H1 (cell line): ENCODE measurements at regions not wholly inside any gene's neighbourhood (a gene's known extent, or its start where the extent isn't known, plus 50 kb on each side); places are given as distances from the start of the nearest gene placed in this dataset.

Source experiments
- CTCF ChIA-PET: fragments of 300-600 bp; sonication (Branson Sonifier 250); formaldehyde crosslinking; loops from one replicate; lab custom pipeline; 2021; ENCODE audit not compliant: partially characterized antibody; lab: Charles Lee
- POLR2A ChIA-PET: fragments of 300-600 bp; sonication (Branson Sonifier 250); formaldehyde crosslinking; loops from one replicate; lab custom pipeline; 2021; ENCODE audit warnings: inconsistent platforms; ENCODE audit not compliant: partially characterized antibody; lab: Charles Lee
- DNase-seq, 2 experiments: peaks; one replicate each; pipeline versions ENCODE4 v3.0.0 to v3.0.0-alpha.2; 2010 to 2022; ENCODE audit warnings: low spot score in 2 of 2, low read depth in 1 of 2, mixed read lengths in 1 of 2
- FAIRE-seq: peaks from 2 replicates; lab custom pipeline; 2011; peaks lifted over from hg19 to GRCh38; lab: Jason Lieb, UNC
- H2AFZ ChIP-seq: 2 replicates; pipeline ENCODE4 v1.8.1; 2012; ENCODE audit warnings: low read length, inconsistent platforms
- H2AK5ac ChIP-seq: 2 replicates; pipeline ENCODE4 v1.6.1; 2013; ENCODE audit warnings: low read depth, low read length
- H2BK120ac ChIP-seq: replicated peaks from 2 replicates; pipeline ENCODE3; 2013; ENCODE audit warnings: low read depth, low read length, inconsistent platforms
- H2BK12ac ChIP-seq: 2 replicates; pipeline ENCODE4 v1.6.1; 2013; ENCODE audit warnings: low read depth, low read length
- H2BK15ac ChIP-seq: 2 replicates; pipeline ENCODE4 v1.6.1; 2013; ENCODE audit warnings: low read length
- H2BK20ac ChIP-seq: 2 replicates; pipeline ENCODE4 v1.6.1; 2013; ENCODE audit warnings: low read length
- H2BK5ac ChIP-seq: 2 replicates; pipeline ENCODE4 v1.6.1; 2013; ENCODE audit warnings: low read depth, low read length
- H3K14ac ChIP-seq: 2 replicates; pipeline ENCODE4 v1.6.1; 2013; ENCODE audit warnings: inconsistent platforms; ENCODE audit not compliant: insufficient read length
- H3K18ac ChIP-seq: 2 replicates; pipeline ENCODE4 v1.6.1; 2013; ENCODE audit warnings: low read length; ENCODE audit errors: extremely low read depth
- H3K23ac ChIP-seq: 2 replicates; pipeline ENCODE4 v1.6.1; 2013; ENCODE audit warnings: inconsistent platforms; ENCODE audit not compliant: insufficient read length
- H3K23me2 ChIP-seq: 2 replicates; pipeline ENCODE4 v1.6.1; 2013; ENCODE audit warnings: low read depth, low read length
- H3K27ac ChIP-seq: 2 replicates; pipeline ENCODE4 v1.6.1; 2011; ENCODE audit warnings: low read depth, low read length, inconsistent platforms
- H3K27me3 ChIP-seq, 4 experiments: replicated peaks in 1 of 4; 1 replicate in 1 of 4; 2 replicates in 3 of 4; pipeline versions ENCODE4 v1.6.1 to v1.8.1; 2011 to 2013; ENCODE audit warnings: low read length in 3 of 4, mild to moderate bottlenecking in 3 of 4, inconsistent platforms in 2 of 4, mixed read lengths in 2 of 4, moderate library complexity in 1 of 4; ENCODE audit not compliant: control insufficient read depth in 3 of 4, insufficient read depth in 3 of 4; ENCODE audit errors: extremely low read depth in 1 of 4
- H3K36me3 ChIP-seq, 4 experiments: 2 replicates each; pipeline versions ENCODE4 v1.6.1 to v1.8.1; 2011 to 2013; ENCODE audit warnings: mild to moderate bottlenecking in 4 of 4, low read length in 3 of 4, moderate library complexity in 2 of 4, control low read depth in 1 of 4, inconsistent platforms in 1 of 4; ENCODE audit not compliant: insufficient read depth in 4 of 4, control insufficient read depth in 2 of 4
- H3K4ac ChIP-seq: replicated peaks from 2 replicates; pipeline ENCODE3; 2013; ENCODE audit warnings: low read length, low read depth, mixed read lengths, inconsistent platforms; ENCODE audit not compliant: insufficient read length
- H3K4me1 ChIP-seq, 4 experiments: replicated peaks in 1 of 4; 1 replicate in 1 of 4; 2 replicates in 3 of 4; pipeline versions ENCODE4 v1.6.1 to v1.8.1; 2011 to 2013; ENCODE audit warnings: low read length in 3 of 4, inconsistent platforms in 2 of 4, mixed read lengths in 1 of 4; ENCODE audit not compliant: insufficient read depth in 4 of 4, control insufficient read depth in 3 of 4
- H3K4me2 ChIP-seq, 2 experiments: 2 replicates each; pipeline versions ENCODE4 v1.6.1 to v1.8.1; 2011 to 2013; ENCODE audit warnings: low read depth in 2 of 2, low read length in 2 of 2, control low read depth in 1 of 2, inconsistent platforms in 1 of 2, mild to moderate bottlenecking in 1 of 2; ENCODE audit not compliant: insufficient read depth in 1 of 2
- H3K4me3 ChIP-seq, 4 experiments: fragments of 200-600, 300-600 bp in 1 of 4; sonication (generic), shearing (Covaris generic), sonication (Bioruptor Twin) in 1 of 4; 2 replicates each; pipeline versions ENCODE4 v1.5.1 to v1.8.1; 2011 to 2016; ENCODE audit warnings: low read length in 4 of 4, low read depth in 3 of 4, control low read depth in 2 of 4, inconsistent platforms in 2 of 4, mild to moderate bottlenecking in 2 of 4, mixed read lengths in 1 of 4, moderate library complexity in 1 of 4; ENCODE audit not compliant: insufficient read depth in 2 of 4; ENCODE audit errors: extremely low read depth in 1 of 4
- H3K56ac ChIP-seq: replicated peaks from 2 replicates; pipeline ENCODE3; 2013; ENCODE audit warnings: low read depth, mild to moderate bottlenecking, mixed read lengths, low read length, inconsistent platforms; ENCODE audit not compliant: insufficient read length
- H3K79me1 ChIP-seq: 2 replicates; pipeline ENCODE4 v1.6.1; 2013; ENCODE audit warnings: low read depth, low read length, control low read depth
- H3K79me2 ChIP-seq, 2 experiments: 2 replicates each; pipeline versions ENCODE4 v1.6.1 to v1.8.1; 2012 to 2013; ENCODE audit warnings: low read length in 2 of 2, mild to moderate bottlenecking in 2 of 2, inconsistent platforms in 1 of 2; ENCODE audit not compliant: insufficient read depth in 2 of 2, control insufficient read depth in 1 of 2
- H3K9ac ChIP-seq, 4 experiments: replicated peaks in 1 of 4; 1 replicate in 1 of 4; 2 replicates in 3 of 4; pipeline versions ENCODE4 v1.6.1 to v1.8.1; 2011 to 2013; ENCODE audit warnings: low read depth in 3 of 4, low read length in 3 of 4, control low read depth in 2 of 4, mild to moderate bottlenecking in 2 of 4, moderate library complexity in 2 of 4, inconsistent platforms in 1 of 4; ENCODE audit errors: extremely low read depth in 1 of 4
- H3K9me3 ChIP-seq, 2 experiments: 2 replicates each; pipeline versions ENCODE4 v1.6.1 to v1.8.1; 2012 to 2013; ENCODE audit warnings: mild to moderate bottlenecking in 2 of 2, moderate library complexity in 2 of 2, control low read depth in 1 of 2, inconsistent platforms in 1 of 2, low read depth in 1 of 2, low read length in 1 of 2, mixed read lengths in 1 of 2; ENCODE audit not compliant: insufficient read depth in 2 of 2
- H4K20me1 ChIP-seq, 2 experiments: replicated peaks in 1 of 2; 2 replicates each; pipeline versions ENCODE3 to v1.8.1; 2011 to 2013; ENCODE audit warnings: inconsistent platforms in 2 of 2, low read length in 2 of 2, mild to moderate bottlenecking in 1 of 2; ENCODE audit not compliant: insufficient read depth in 2 of 2, control insufficient read depth in 1 of 2
- H4K5ac ChIP-seq: 2 replicates; pipeline ENCODE4 v1.6.1; 2013; ENCODE audit warnings: low read length, low read depth, mixed read lengths, inconsistent platforms; ENCODE audit not compliant: insufficient read length
- H4K8ac ChIP-seq: 2 replicates; pipeline ENCODE4 v1.8.0; 2013; ENCODE audit warnings: mild to moderate bottlenecking, moderate library complexity, low read length, inconsistent platforms; ENCODE audit not compliant: insufficient read depth; ENCODE audit errors: extremely low read depth
- H4K91ac ChIP-seq: replicated peaks from 2 replicates; pipeline ENCODE3; 2013; ENCODE audit warnings: low read length, mixed read lengths, inconsistent platforms; ENCODE audit not compliant: insufficient read length
- BCL11A ChIP-seq, 2 experiments: IDR thresholded peaks; one replicate each; pipeline ENCODE4 v1.6.1; 2011; ENCODE audit warnings: low read depth in 2 of 2, low read length in 2 of 2, mild to moderate bottlenecking in 2 of 2
- RBBP5 ChIP-seq: IDR thresholded peaks from 2 replicates; pipeline ENCODE4 v1.7.1; 2012; ENCODE audit warnings: low read depth, mild to moderate bottlenecking, inconsistent platforms, low read length, moderate library complexity, borderline replicate concordance
- WGBS, 2 experiments: shearing (Covaris generic) in 1 of 2; methylation state at CpG; one replicate each; pipeline versions ENCODE4 v1.1.6 to v1.1.7; 2013 to 2015; ENCODE audit warnings: low lambda C conversion rate in 2 of 2, mixed read lengths in 2 of 2, inconsistent platforms in 1 of 2, low coverage in 1 of 2, missing lambda C conversion rate in 1 of 2; ENCODE audit not compliant: insufficient replicate concordance in 2 of 2, insufficient coverage in 1 of 2, insufficient read length in 1 of 2; ENCODE audit errors: extremely low coverage in 1 of 2, missing lambda C conversion rate in 1 of 2; 5-methylcytosine and 5-hydroxymethylcytosine counted together

GRCh38 chr14:101412739-101413138 is 148.6 kb upstream of the DIO3 start:
- H3K9ac ChIP-seq, result no peak overlapping the region
- CTCF ChIA-PET, result interaction anchor here (0.8 kb wide), 1 partner anchor 511 kb away, joined by 3 read pairs; no protein-coding TSS in a partner anchor
- H3K23me2 ChIP-seq, result no peaks in the 10 kb centered on the region
- no peak for DNase-seq
- FAIRE-seq, result no peak
- H4K5ac ChIP-seq, result no peak overlapping the region
- H3K9me3 ChIP-seq, result no peaks in the 10 kb centered on the region
- H3K4me2 ChIP-seq, result no peak overlapping the region
- no peak overlapping the region for H2BK15ac ChIP-seq
- no peaks in the 10 kb centered on the region for H4K20me1 ChIP-seq
- H4K8ac ChIP-seq, result no peak overlapping the region
- H2BK5ac ChIP-seq, result no peak overlapping the region
- POLR2A ChIA-PET, result no interaction called here
- H3K4me1 ChIP-seq, result no peaks in the 10 kb centered on the region
- no peak overlapping the region for H4K91ac ChIP-seq
- WGBS, 2 experiments, result 97% methylated on average over 5 of the region's 5 CpGs; no CpG with 5 or more reads in 1 of the 2 experiments
- no peak overlapping the region for H3K56ac ChIP-seq
- no peaks in the 10 kb centered on the region for H3K36me3 ChIP-seq
- H3K27me3 ChIP-seq, result 0 out of 7 replicates have a peak, but pooled peaks cover 0 to 2% (median 0%) of the 10 kb centered on the region in 4 experiments
- no peak overlapping the region for H3K4ac ChIP-seq
- no peak overlapping the region for H2BK120ac ChIP-seq
- no peaks in the 10 kb centered on the region for H3K79me2 ChIP-seq
- no peaks in the 10 kb centered on the region for H3K79me1 ChIP-seq
- H3K23ac ChIP-seq, result no peak overlapping the region
- no peak overlapping the region for H3K4me3 ChIP-seq
- H3K18ac ChIP-seq, result no peak overlapping the region
- TF ChIP-seq RBBP5 (no peak), BCL11A (IDR thresholded peaks at IDR 0.05; ENCODE audit: low read depth in 2 of 2, low read length in 2 of 2) (no peak)
- H2AFZ ChIP-seq, result no peak overlapping the region
- no peak overlapping the region for H2AK5ac ChIP-seq
- no peak overlapping the region for H2BK20ac ChIP-seq
- H3K14ac ChIP-seq, result no peak overlapping the region
- H2BK12ac ChIP-seq, result no peak overlapping the region
- H3K27ac ChIP-seq, result no peak overlapping the region
